GM12878 (cell line): ENCODE measurements at regions not wholly inside any gene's neighbourhood (a gene's known extent, or its start where the extent isn't known, plus 50 kb on each side); places are given as distances from the start of the nearest gene placed in this dataset.

Experiments used
- ASH2L ChIP-seq: fragments of 300-600, 200-600 bp; sonication (generic); IDR thresholded peaks from 2 replicates; pipeline ENCODE4 v1.6.1; 2017; ENCODE audit warnings: low read depth, mild to moderate bottlenecking, borderline replicate concordance
- CBX5 ChIP-seq: sonication (generic); IDR thresholded peaks from 2 replicates; pipeline ENCODE4 v1.6.1; 2016; ENCODE audit warnings: low read depth, moderate library complexity, mild to moderate bottlenecking, inconsistent platforms
- EZH2 ChIP-seq: IDR thresholded peaks from 2 replicates; pipeline ENCODE4 v1.6.1; 2012; ENCODE audit warnings: low read depth, mild to moderate bottlenecking, control low read depth, inconsistent platforms, low read length, borderline replicate concordance; ENCODE audit not compliant: control insufficient read depth
- IRF3 ChIP-seq: fragments of 450-650 bp; IDR thresholded peaks from 2 replicates; pipeline ENCODE4 v1.6.1; 2014; ENCODE audit warnings: mild to moderate bottlenecking
- NRF1 ChIP-seq: conservative IDR thresholded peaks from 2 replicates; pipeline ENCODE4 v1.6.1; 2011; ENCODE audit warnings: mild to moderate bottlenecking, low read depth, low read length, improper control_type of control experiment
- RAD21 ChIP-seq: IDR thresholded peaks from 2 replicates; pipeline ENCODE4 v1.6.1; 2011; ENCODE audit warnings: mild to moderate bottlenecking, low read depth, low read length, moderate library complexity; ENCODE audit not compliant: insufficient read depth
- REST ChIP-seq: IDR thresholded peaks from 2 replicates; pipeline ENCODE4 v1.6.1; 2012; ENCODE audit warnings: mild to moderate bottlenecking, low read depth, low read length
- SIN3A ChIP-seq: IDR thresholded peaks from 2 replicates; pipeline ENCODE4 v1.6.1; 2012; ENCODE audit warnings: low read depth, low read length, improper control_type of control experiment
- ZNF384 ChIP-seq: IDR thresholded peaks from 2 replicates; pipeline ENCODE4 v1.6.1; 2012; ENCODE audit warnings: low read depth, mild to moderate bottlenecking, low read length, improper control_type of control experiment, borderline replicate concordance
- TF ChIP-seq, protein P1 (sequence below), 3 experiments: IDR thresholded peaks in 2 of 3; conservative IDR thresholded peaks in 1 of 3; 2 replicates each; pipeline ENCODE4 v1.5.1; 2011; ENCODE audit warnings: low read depth in 3 of 3, low read length in 3 of 3, mild to moderate bottlenecking in 3 of 3, control low read depth in 2 of 3, moderate library complexity in 2 of 3, inconsistent platforms in 1 of 3, mixed read lengths in 1 of 3; ENCODE audit not compliant: control insufficient read depth in 2 of 3, insufficient read depth in 1 of 3; ENCODE audit errors: extremely low read depth in 1 of 3

DNA sequence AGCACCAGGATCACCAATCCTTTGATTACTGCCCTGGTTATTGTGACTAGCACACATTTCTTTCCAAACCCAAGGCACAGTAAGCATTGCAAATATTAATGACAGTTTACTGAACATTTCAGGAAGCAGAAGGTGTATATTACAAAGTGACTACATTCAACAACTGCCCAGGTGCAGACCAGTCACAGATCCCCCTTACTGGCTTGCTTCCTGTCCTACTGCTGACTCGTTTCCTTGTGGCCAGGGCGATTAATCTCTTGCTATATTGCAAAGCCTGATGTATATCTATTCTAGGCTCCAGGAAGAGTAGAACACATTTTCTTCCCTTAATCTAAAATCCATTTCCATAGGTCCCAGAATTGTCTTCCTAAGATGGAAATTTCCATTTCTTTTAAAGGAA is 77.2 kb upstream of the EPHA7 start:
- no peak for TF ChIP-seq RAD21
- TF ChIP-seq, protein P1, sequence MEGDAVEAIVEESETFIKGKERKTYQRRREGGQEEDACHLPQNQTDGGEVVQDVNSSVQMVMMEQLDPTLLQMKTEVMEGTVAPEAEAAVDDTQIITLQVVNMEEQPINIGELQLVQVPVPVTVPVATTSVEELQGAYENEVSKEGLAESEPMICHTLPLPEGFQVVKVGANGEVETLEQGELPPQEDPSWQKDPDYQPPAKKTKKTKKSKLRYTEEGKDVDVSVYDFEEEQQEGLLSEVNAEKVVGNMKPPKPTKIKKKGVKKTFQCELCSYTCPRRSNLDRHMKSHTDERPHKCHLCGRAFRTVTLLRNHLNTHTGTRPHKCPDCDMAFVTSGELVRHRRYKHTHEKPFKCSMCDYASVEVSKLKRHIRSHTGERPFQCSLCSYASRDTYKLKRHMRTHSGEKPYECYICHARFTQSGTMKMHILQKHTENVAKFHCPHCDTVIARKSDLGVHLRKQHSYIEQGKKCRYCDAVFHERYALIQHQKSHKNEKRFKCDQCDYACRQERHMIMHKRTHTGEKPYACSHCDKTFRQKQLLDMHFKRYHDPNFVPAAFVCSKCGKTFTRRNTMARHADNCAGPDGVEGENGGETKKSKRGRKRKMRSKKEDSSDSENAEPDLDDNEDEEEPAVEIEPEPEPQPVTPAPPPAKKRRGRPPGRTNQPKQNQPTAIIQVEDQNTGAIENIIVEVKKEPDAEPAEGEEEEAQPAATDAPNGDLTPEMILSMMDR (IDR thresholded peaks at IDR 0.05 in 2 of 3, conservative IDR thresholded peaks at IDR 0.05 in 1 of 3; ENCODE audit: control insufficient read depth in 2 of 3, extremely low read depth in 1 of 3, insufficient read depth in 1 of 3, low read depth in 3 of 3, low read length in 3 of 3): no peak
- no peak for TF ChIP-seq NRF1
- no peak for TF ChIP-seq IRF3
- TF ChIP-seq ZNF384: no peak
- no peak for TF ChIP-seq REST
- TF ChIP-seq ASH2L: no peak
- TF ChIP-seq EZH2: no peak
- TF ChIP-seq SIN3A: no peak
- TF ChIP-seq CBX5: no peak
